Muscle layer of colon (tissue), 2 donors: ENCODE measurements at regions not wholly inside any gene's neighbourhood (a gene's known extent, or its start where the extent isn't known, plus 50 kb on each side); places are given as distances from the start of the nearest gene placed in this dataset.
"Not testable (repeated sequence)": the region's sequence is repeated elsewhere in the genome, so short reads cannot be mapped to it uniquely, and the experiment has no call there.

Source experiments
- H3K27ac ChIP-seq: one replicate; pipeline ENCODE4 v1.7.0; 2013; ENCODE audit warnings: low read depth, mild to moderate bottlenecking, low read length, moderate library complexity
- H3K27me3 ChIP-seq, 2 donors: one replicate each; pipeline ENCODE4 v1.7.0; 2013; ENCODE audit warnings: low read length in 2 of 2, mild to moderate bottlenecking in 2 of 2; ENCODE audit not compliant: insufficient read depth in 2 of 2, control insufficient read depth in 1 of 2
- H3K36me3 ChIP-seq: one replicate; pipeline ENCODE4 v1.7.0; 2013; ENCODE audit warnings: mild to moderate bottlenecking, low read length; ENCODE audit not compliant: insufficient read depth
- H3K4me1 ChIP-seq: one replicate; pipeline ENCODE4 v1.7.0; 2013; ENCODE audit warnings: mild to moderate bottlenecking, low read length; ENCODE audit not compliant: insufficient read depth
- H3K4me3 ChIP-seq, 2 donors: one replicate each; pipeline ENCODE4 v1.7.0; 2013; ENCODE audit warnings: low read length in 2 of 2, low read depth in 1 of 2, mild to moderate bottlenecking in 1 of 2, moderate library complexity in 1 of 2
- H3K9ac ChIP-seq: one replicate; pipeline ENCODE4 v1.7.0; 2013; ENCODE audit warnings: low read length
- H3K9me3 ChIP-seq: one replicate; pipeline ENCODE4 v1.7.0; 2013; ENCODE audit warnings: mild to moderate bottlenecking, low read length
- donor health status: abdominal sarcoma.
- donor health status: Adenocarcinoma of cecum.

- Histone ChIP-seq H3K4me3 (no peak overlapping the region), H3K9ac (no peak overlapping the region), H3K27ac (no peak overlapping the region), H3K27me3 (no peaks in the 10 kb centered on the region), H3K36me3 (no peaks in the 10 kb centered on the region), H3K9me3 (no peaks in the 10 kb centered on the region), H3K4me1 (no peaks in the 10 kb centered on the region)
Observed at GRCh38 chr2:14064346-14064745, 568.2 kb upstream of the LRATD1 start.

DNA sequence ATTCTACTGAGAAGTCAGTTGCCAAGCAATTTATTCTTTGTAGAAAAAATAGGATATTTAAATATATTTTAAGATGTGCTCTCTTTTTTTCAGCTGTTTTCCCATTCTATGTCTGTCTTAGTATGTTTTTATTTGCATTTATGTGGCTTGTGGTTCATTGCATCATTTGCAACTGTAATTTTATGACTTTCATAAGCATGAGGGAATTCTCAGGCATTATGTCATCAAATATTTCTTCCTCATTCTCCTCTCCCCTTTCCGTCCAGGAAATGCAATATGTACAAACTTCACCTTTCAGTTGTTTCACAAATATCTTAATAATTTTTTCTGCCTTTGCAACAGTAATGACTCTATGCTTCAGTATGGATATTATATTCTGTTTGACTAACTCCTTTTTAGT lies 560.2 kb upstream of the LRATD1 start:
- H3K4me3 ChIP-seq, result no peak overlapping the region
- H3K27me3 ChIP-seq, result no peaks in the 10 kb centered on the region
- H3K4me1 ChIP-seq, result no peaks in the 10 kb centered on the region
- H3K27ac ChIP-seq, result no peak overlapping the region
- H3K36me3 ChIP-seq, result no peaks in the 10 kb centered on the region
- H3K9me3 ChIP-seq, result no peaks in the 10 kb centered on the region
- no peak overlapping the region for H3K9ac ChIP-seq

- no peaks in the 10 kb centered on the region for H3K4me1 ChIP-seq
Observed at GRCh38 chr2:14074691-14075090, 557.8 kb upstream of the LRATD1 start.

DNA sequence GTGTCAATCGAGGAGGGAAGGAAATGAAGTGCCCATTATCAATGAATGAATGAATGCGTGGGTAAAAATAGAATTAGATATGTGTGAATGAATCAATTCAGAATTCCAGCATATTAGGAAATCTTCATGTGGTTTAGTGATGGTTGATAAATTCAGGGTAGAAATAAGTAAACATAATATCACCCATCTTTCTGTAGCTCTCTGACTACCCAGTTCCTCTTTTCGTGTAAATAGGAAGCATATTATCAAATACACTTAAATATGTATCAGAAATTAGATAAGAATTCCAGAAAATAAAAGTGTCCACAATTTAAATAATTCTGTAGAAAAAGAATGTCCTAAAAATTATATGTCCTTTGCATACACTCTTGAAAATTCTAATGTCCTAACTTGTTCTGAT lies 552.9 kb upstream of the LRATD1 start:
- Histone ChIP-seq H3K36me3 (no peaks in the 10 kb centered on the region), H3K9ac (no peak overlapping the region), H3K4me1 (no peaks in the 10 kb centered on the region), H3K27me3 (no peaks in the 10 kb centered on the region), H3K9me3 (no peaks in the 10 kb centered on the region), H3K27ac (no peak overlapping the region), H3K4me3 (no peak overlapping the region)

More at GRCh38 chr2:14074691-14075090, 557.8 kb upstream of the LRATD1 start:
- Histone ChIP-seq H3K4me3 (no peak overlapping the region), H3K27me3 (no peaks in the 10 kb centered on the region), H3K36me3 (no peaks in the 10 kb centered on the region), H3K9me3 (no peaks in the 10 kb centered on the region), H3K9ac (no peak overlapping the region), H3K27ac (no peak overlapping the region)

- H3K4me3 ChIP-seq, result no peak overlapping the region
Observed at GRCh38 chr2:14081521-14081920, 551.0 kb upstream of the LRATD1 start.

GRCh38 chr2:14082640-14083039 lies 549.9 kb upstream of the LRATD1 start:
- H3K27ac ChIP-seq, result no peak overlapping the region

More at GRCh38 chr2:14081521-14081920, 551.0 kb upstream of the LRATD1 start:
- no peaks in the 10 kb centered on the region for H3K27me3 ChIP-seq
- H3K36me3 ChIP-seq, result no peaks in the 10 kb centered on the region
- H3K9ac ChIP-seq, result no peak overlapping the region
- no peaks in the 10 kb centered on the region for H3K9me3 ChIP-seq
- no peaks in the 10 kb centered on the region for H3K4me1 ChIP-seq
- no peak overlapping the region for H3K27ac ChIP-seq

GRCh38 chr2:14094592-14094991 lies 537.9 kb upstream of the LRATD1 start:
- H3K9me3 ChIP-seq, result no peaks in the 10 kb centered on the region
- H3K27ac ChIP-seq, result no peak overlapping the region
- no peak overlapping the region for H3K9ac ChIP-seq
- H3K27me3 ChIP-seq, result no peaks in the 10 kb centered on the region
- no peaks in the 10 kb centered on the region for H3K4me1 ChIP-seq
- H3K36me3 ChIP-seq, result no peaks in the 10 kb centered on the region
- no peak overlapping the region for H3K4me3 ChIP-seq

More at GRCh38 chr2:14082640-14083039, 549.9 kb upstream of the LRATD1 start:
- no peak overlapping the region for H3K4me3 ChIP-seq
- H3K27me3 ChIP-seq, result no peaks in the 10 kb centered on the region
- H3K9me3 ChIP-seq, result no peaks in the 10 kb centered on the region
- H3K36me3 ChIP-seq, result no peaks in the 10 kb centered on the region
- H3K4me1 ChIP-seq, result no peaks in the 10 kb centered on the region
- no peak overlapping the region for H3K9ac ChIP-seq

DNA sequence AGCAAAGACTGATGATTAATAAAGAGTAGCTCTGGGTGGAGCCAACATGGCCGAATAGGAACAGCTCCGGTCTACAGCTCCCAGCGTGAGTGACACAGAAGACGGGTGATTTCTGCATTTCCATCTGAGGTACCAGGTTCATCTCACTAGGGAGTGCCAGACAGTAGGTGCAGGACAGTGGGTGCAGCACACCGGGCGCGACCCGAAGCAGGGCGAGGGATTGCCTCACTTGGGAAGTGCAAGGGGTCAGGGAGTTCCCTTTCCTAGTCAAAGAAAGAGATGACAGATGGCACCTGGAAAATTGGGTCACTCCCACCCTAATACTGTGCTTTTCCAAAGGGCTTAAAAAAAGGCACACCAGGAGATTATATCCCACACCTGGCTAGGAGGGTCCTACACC lies 533.4 kb upstream of the LRATD1 start:
- not testable (repeated sequence) for H3K27me3 ChIP-seq, H3K36me3 ChIP-seq, H3K4me1 ChIP-seq, H3K9me3 ChIP-seq, H3K4me3 ChIP-seq, H3K27ac ChIP-seq, H3K9ac ChIP-seq

GRCh38 chr2:14114275-14114674 lies 518.2 kb upstream of the LRATD1 start:
- H3K9ac ChIP-seq, result no peak overlapping the region
- no peaks in the 10 kb centered on the region for H3K9me3 ChIP-seq
- no peaks in the 10 kb centered on the region for H3K27me3 ChIP-seq
- H3K36me3 ChIP-seq, result no peaks in the 10 kb centered on the region
- no peak overlapping the region for H3K4me3 ChIP-seq
- no peaks in the 10 kb centered on the region for H3K4me1 ChIP-seq
- no peak overlapping the region for H3K27ac ChIP-seq

- no peak overlapping the region for H3K27ac ChIP-seq
- no peak overlapping the region for H3K4me3 ChIP-seq
- H3K4me1 ChIP-seq, result no peaks in the 10 kb centered on the region
- H3K36me3 ChIP-seq, result no peaks in the 10 kb centered on the region
- H3K9ac ChIP-seq, result no peak overlapping the region
- no peaks in the 10 kb centered on the region for H3K27me3 ChIP-seq
- no peaks in the 10 kb centered on the region for H3K9me3 ChIP-seq
Observed at GRCh38 chr2:14120376-14120775, 512.1 kb upstream of the LRATD1 start.

DNA sequence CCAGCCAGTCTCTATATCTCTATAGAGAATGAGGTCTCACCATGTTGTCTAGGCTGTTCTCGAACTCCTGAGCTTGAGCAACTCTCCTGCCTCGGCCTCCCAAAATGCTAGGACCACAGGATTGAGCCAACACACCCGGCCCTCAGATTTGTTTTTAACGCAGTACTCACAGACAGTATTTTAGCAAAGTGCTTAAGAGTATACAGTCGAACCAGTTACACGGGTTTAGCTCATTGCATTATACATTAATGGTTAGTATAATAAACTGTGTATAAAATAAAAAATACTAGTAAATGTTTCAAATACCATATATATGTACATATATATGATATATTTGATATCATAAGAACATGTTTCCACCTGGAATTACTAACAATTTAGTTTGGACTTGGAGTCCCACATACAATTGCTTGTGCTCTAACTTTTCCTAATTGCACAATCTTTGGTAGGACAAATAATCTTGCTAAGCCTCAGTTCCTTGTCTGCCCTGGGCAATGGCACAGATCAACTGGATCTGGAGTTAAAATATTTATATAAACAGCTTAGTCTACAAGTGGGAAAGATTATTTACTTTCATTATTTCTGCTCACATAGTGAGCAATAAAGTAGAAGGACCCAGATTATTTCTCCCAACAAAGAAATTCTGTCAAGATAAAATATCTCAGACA lies 508.9 kb upstream of the LRATD1 start:
- no peak overlapping the region for H3K9ac ChIP-seq
- H3K36me3 ChIP-seq, result no peaks in the 10 kb centered on the region
- no peaks in the 10 kb centered on the region for H3K27me3 ChIP-seq
- H3K4me3 ChIP-seq, result no peak overlapping the region
- H3K9me3 ChIP-seq, result no peaks in the 10 kb centered on the region
- no peak overlapping the region for H3K27ac ChIP-seq
- no peaks in the 10 kb centered on the region for H3K4me1 ChIP-seq

GRCh38 chr2:14125624-14126293 lies 506.8 kb upstream of the LRATD1 start:
- H3K27me3 ChIP-seq, result no peaks in the 10 kb centered on the region
- no peaks in the 10 kb centered on the region for H3K4me1 ChIP-seq
- H3K27ac ChIP-seq, result no peak overlapping the region
- no peak overlapping the region for H3K9ac ChIP-seq
- H3K36me3 ChIP-seq, result no peaks in the 10 kb centered on the region
- no peaks in the 10 kb centered on the region for H3K9me3 ChIP-seq
- H3K4me3 ChIP-seq, result no peak overlapping the region
